DMS53 treated with DMSO at 0.1 percent for 48 hours (cell line): ENCODE measurements at regions not wholly inside any gene's neighbourhood (a gene's known extent, or its start where the extent isn't known, plus 50 kb on each side); places are given as distances from the start of the nearest gene placed in this dataset.
"Not testable (repeated sequence)": the region's sequence is repeated elsewhere in the genome, so short reads cannot be mapped to it uniquely, and the experiment has no call there.

Source experiments
- DNase-seq: peaks from one replicate; lab custom pipeline; 2025; ENCODE audit not compliant: unreplicated experiment; lab: John Stamatoyannopoulos, UW

DNA sequence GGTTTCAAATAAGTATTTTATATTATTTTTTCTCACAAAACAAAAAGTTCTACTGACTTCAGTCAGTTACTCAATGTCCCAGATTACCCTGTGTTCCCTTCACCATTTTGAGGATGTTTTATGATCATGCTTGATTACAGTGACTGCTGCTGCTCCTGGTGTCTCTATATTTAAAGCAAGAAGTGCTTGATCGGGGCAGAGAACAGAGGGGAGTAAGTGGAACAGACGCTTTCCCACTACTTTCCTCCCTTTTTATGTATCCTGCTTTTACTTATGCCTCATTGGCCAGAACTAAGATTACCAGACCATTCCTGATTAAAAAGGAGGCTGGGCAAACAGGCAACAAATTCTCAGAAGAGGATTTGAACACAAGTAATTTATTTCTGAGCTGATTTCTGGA, 612.1 kb downstream of the VGLL3 start:
- DNase-seq: no peak

DNA sequence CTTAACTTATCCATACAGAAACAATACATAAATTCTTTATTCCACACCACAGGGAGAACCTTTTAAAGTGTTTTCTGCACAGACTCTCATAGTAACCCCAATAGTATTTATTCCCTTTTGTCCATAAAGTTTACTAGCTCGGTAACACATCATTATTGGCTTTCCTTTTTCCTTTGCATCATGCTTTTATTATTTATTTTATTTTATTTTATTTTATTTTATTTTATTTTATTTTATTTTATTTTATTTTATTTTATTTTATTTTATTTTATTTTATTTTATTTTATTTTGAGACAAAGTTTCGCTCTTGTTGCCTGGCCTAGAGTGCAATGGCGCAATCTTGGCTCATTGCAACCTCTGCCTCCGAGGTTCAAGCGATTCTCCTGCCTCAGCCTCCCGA, 655.4 kb downstream of the VGLL3 start:
- DNase-seq: not testable (repeated sequence)

DNA sequence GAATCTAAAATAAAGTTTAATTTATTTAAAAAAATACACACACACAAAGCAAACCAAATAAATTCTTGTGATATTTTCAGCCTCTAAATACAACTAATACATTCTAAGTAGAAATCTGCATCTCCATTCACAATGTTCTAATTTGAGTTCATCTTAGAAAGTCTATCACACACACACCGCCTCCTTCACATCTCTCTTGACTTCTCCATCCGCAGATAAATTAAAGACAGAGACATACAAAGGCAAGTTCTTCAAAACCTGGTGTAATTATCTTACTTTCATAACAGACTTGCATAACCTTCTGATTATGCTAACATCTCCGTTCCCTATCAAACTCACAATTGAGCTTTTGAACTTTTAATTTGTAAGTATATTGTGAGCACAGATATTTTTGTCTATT, 657.3 kb downstream of the VGLL3 start:
- no peak for DNase-seq

DNA sequence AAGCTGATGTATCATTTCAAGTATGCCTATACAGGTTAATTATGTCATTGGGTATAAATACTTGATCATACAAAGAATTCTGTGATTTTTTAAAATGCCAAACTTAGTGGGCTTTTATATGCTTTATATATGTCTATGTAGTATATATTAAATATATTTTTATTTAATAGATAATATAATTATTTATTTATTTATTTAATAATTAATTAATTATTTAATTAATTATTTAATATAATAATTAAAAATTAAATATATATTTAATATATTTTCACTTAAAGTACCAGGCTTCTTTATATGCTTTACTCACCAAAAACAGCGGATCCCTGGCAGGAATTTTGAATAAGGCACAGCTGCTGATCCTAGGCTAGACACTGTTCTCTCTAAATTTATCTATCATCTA, 687.0 kb downstream of the VGLL3 start:
- no peak for DNase-seq

DNA sequence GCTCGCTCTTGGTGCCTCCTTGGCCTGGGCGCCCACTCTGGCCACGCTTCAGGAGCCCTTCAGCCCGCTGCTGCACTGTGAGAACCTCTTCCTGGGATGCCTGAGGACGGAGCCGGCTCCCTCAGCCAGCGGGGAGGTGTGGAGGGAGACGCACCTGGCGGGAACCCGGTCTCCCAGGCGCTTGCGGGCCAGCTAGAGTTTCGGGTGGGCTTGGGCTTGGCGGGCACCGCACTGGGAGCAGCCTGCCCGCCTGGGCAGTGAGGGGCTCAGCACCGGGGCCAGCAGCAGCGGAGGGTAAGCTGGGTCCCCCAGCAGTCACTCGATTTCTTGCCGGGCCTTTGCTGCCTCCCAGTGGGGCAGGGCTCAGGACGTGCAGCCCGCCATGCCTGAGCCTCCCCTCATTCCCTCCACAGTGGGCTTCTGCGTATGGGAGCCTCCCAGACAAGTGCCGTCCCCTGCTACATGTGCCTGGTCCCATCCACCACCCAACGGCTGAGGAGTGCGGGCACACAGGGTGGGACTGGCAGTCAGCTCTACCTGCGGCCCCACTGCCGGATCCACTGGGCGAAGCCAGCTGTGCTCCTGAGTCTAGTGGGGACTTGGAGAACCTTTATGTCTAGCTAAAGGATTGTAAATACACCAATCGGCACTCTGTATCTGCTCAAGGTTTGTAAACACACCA, 708.7 kb downstream of the VGLL3 start:
- no peak for DNase-seq

DNA sequence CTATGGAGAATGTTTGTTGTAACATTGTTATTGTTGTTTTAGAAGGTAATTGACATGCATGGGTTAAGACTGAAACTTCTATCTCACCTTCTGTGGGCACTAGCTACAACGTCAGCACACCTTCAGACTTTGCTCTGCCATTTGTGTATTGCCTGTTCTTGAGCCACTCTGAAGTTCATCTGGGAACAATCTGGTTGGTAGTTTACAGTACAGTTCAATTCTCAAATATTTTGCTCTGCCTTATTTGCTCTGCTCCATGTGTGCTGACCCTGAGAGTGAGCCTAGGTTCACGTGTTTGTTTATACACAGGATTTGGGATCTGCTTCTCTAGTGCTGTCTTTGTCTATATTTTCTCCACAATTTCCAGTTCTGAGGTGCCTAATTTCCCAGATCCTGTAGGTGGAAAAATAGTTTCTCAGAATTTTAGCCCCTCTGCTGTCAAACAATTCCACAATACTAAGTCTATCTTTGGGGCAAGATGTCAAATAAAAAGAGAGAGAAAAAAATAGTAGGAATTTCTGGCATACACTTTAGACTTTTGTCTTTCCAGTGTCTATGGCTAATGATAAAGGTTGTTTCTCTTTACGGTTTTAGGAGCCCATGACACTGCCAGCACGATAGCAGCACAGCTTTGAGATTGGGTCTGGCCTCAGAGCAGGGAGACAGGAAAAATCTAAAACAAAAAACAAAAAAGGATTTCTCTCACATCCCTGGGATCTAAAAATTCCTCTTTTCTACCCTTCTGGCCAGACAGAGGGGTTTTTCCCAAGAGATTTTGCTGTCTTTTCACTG, 721.4 kb downstream of the VGLL3 start:
- DNase-seq: no peak

DNA sequence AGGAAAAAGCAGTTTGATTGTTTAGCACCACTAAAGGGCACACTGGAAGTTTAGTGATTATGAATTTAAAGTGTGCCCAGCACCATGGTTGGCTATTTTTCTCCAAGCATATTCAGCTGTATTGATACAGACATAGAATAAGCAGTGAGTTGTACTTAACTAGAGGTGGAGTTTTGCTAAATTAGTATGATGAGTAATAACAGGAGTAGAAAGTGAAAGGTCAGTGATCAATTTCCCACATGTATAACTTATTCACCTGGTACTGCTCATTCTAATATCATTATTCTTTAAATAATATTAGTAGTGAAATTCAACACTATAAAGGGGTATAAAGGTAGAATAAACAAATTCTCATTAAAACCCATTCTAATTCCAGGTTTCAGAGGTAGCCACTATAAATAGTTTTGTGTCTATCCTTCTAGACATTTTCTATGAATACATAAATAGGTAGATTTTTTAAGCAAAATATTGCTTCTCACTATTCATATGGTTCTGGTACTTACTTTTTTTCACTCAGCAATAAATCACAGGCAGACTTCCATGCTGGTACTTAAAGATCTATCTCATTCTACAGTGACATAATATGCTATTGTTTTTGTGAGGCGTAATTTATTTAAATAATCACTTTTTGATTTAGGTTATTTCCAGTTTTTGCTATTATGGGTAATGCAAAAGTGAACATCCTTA, 732.9 kb downstream of the VGLL3 start:
- no peak for DNase-seq

DNA sequence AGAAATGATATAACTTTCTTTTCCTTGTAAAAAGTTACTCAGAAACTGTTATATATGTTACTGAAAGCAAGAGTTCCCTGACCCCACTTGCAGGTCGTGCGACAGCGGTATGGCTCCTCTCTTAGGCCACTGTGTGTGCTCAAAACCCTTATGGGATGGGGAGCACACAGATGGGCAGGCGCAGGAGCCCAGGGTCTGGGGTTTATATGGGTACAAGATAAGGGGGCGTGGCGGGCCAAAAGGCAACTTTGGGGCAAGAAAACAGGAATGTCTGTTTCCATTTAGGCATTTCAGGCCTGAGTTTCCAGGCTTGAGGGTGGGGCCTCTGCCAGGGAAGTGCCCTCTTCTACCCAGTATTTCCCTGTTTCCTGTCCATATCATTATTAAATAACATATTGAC, 736.5 kb downstream of the VGLL3 start:
- DNase-seq: no peak

DNA sequence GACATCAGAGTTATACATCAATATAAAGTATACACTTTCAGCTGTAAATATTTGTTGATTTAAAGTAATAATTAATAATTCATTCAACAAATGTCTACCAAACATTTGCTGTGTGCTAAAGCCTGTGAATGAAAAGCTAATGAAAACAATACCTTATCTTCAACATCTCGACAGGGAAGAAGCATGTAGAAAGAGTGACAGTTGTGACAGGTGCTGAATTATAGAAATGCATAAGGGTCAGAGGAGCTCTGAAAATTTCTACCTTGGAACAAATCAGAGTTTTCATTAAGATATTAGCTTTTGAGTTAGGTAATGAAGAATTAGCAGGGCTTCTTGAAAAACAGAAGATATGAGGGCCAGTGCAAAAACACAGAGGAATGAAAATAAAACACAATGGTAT, 739.2 kb downstream of the VGLL3 start:
- DNase-seq: no peak

DNA sequence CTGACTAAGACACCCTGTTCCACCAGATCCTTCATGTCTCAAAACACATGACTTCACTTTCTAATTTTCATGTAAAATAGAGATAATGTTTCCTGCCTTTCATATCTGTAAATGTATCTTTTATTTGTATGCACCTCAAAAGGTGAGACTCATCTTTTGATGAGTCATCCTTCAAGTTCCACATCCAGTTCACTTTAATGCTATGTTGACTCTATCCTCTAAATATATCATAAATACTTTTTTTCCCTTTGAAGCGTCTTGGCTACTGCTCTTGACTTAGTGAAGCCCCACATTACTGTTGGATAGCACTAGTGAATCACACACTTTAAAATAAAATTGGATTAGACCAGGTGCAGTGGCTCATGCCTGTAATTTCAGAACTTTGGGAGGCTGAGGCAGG, 741.1 kb downstream of the VGLL3 start:
- peak; percentile 23 for DNase-seq

DNA sequence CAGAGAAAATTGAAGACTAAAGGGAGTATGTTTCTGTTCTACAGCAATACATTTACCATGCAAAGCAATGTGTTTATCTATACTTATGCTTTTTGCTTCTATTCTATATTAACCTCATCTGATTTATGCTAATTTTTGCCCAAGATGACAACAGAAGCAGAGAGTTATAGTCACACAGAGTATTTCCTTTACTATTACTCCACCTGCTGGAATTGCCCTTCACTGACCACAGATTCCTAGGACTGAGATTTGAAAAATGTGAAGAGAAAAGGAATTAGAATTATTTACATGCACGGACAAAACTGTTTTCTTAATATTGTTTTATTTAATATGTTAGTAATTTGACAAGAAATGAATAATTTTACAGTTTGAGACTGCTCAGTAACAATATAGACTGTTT, 745.6 kb downstream of the VGLL3 start:
- no peak for DNase-seq

DNA sequence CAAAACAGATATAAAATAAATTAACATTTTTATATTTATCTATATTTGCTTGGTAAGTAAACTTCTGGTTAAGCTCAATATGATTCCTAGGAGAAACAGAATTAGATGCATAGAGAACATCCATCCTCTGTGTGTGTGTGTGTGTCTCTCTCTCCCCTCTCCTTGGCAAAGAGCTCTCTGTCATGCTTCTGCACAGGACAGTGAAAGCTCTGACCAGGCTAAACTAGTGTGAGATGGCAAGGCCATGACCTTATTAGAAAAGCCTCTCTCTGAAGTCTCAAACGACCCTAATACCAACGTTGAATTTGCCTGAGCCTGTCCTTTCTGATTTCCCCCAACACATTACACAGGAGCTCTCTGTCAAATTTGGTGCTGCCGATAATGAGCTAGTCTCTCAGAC, 746.0 kb downstream of the VGLL3 start:
- no peak for DNase-seq

DNA sequence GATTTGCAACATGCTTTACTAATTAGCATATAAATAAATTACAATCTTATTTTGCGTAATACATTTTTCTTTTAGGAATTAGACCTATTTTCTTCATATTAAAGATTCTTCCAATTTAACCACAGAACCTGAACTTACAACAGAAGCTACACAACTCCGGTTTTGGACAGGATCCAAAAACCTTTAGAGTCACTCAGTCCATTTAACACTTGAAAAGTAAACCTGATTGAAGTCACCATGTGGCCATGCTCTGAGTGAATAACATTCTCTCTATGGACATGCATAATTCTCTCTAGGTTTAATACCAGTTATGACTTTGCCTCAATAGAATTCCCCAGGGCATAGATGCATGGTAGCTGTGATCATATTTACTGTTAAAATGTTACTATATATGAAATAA, 751.0 kb downstream of the VGLL3 start:
- no peak for DNase-seq

DNA sequence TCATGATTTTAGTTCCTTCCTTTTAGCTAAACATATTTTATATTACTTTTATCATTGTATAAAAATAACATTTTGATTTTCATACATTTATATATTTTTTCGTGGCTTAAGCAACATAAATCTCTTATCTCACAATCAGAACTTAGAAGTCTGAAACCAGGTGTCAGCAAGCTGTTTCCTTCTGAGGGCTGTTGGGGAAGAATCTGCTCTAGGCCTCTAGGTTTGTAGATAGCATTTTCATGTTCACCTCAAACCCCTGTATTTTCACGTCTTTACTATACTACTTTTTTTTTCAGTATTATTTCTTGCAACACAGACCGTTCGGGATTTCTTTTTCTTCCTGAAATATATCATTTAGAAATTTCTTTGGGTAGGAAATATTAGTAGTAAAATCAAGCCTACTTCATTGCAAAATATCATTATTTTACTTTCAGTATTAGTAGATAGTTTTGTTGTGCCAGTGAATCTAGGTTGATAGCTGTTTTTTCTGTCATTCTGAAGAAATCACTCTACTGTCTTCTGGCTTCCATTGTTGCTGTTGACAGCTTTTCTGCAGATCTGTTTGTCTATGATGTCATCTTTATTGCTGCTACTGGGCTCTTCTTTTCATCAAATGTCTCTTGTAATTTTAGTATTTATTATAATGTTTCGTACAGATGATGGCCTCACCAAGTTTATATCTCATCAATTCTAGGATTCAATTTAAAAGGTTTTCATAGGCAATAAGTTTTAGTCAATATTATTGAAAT, 756.3 kb downstream of the VGLL3 start:
- DNase-seq: no peak

DNA sequence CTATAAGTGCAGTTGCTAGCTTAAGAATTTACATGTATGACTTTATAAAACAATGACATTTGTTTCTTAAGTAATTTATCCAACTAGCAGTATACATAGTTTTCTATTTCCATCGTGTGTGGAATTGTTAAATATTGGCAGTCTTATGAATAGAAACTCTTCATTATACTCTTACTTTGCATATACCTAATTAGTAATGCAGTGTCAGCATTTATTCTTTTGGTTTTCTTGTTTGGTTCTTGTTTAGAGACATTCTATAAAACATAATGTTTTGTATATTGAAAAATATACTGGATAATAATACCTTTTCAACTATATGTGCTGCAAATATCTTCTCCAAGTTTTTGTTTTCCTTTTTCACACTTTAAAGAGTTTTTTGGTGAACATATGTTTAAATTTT, 760.2 kb downstream of the VGLL3 start:
- DNase-seq: no peak

DNA sequence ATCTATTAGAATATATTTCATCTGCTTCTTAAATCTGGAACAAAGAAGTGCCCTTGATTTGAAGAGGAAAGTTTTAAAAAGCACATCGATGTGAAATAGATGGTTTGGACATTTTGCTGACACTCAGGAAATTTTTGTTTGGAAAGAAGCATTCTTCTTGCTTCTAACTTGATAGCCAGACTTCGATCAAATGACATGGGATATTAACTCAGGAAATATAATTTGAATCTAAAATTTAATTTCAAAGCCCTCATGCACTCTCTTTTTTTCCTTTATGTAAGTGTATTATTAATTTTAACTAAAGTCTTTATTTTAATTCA, 761.2 kb downstream of the VGLL3 start:
- DNase-seq: no peak

DNA sequence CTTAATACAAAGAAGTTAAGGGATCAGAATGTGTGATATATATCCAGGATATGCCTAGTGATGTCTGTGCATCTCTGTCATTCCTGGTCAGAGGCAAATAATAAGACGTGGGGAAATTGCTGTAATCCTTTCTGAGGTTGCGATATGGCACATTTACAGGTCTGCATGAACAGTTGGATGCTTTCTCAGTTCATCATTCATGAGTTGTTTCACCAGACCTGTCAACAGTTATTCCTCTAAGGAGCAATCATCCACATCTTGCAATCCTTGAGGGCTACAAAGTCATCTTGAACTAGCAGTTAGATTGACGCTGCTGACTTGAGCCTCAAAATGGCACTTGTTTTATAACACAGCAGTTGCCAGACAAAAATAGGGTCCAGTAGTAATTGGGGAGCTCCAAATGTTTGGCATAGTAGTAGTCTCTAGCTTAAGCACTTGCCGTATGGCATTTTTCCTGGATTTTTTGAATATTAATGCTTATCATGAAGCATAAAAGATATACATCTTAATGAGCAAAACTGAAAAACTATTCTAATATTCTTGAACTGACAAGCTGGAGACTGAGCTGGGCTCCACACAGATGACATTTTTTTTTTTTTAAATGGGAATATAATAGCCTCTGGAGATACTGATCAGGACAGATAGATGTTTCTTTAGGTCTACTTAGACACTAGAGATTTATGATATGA, 761.7 kb downstream of the VGLL3 start:
- DNase-seq: no peak

DNA sequence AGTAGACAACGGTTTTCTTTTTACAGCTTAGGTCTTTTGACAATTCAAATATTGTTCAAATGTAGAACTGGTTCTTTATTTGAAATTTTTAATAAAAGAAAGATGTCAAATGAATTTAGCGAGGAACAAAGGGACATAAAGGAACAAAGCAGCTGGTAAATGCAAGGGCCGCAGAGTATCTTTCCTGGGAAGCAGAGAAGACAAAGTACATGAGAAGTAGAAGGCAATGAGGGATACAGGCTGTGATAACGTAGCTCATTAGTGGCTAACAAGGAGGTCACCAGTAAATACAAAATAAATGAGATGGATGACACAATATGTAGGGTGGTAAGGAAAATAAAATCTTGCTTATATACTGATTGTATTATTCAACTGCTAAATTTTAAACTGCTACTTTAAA, 762.8 kb downstream of the VGLL3 start:
- DNase-seq: no peak

DNA sequence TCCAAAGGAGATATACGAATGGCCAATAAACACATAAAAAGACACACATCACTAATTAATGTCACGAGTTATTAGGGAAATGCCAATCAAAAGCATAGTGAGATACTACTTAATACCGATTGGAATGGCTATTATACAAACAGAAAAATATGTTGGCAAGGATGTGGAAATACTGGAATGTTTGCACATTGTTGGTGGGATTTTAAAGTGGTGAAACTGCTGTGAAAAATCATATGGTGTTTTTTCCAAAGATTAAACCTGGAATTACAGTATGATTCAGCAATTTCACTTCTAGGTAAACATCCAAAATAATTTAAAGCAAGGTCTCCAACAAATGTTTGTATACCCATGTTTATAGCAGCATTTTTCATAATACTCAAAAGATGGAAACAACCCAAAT, 765.5 kb downstream of the VGLL3 start:
- DNase-seq: no peak

DNA sequence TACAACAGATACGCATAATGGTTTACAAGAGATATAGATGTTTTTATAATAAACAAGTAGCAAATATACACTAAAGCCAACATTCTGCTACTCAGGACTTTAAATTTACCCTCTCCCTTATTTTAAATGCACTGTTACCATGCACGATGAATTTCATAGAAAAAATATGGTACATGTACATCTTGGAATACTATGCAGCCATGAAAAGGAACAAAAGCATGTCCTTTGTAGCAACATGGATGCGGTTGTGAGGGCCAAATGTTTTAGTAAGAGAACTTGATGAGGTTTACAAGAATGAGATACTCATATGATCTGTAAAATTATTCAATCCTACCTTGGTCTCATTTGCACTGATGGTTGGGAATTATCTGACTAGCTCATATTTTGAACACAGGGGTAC, 769.3 kb downstream of the VGLL3 start:
- no peak for DNase-seq

DNA sequence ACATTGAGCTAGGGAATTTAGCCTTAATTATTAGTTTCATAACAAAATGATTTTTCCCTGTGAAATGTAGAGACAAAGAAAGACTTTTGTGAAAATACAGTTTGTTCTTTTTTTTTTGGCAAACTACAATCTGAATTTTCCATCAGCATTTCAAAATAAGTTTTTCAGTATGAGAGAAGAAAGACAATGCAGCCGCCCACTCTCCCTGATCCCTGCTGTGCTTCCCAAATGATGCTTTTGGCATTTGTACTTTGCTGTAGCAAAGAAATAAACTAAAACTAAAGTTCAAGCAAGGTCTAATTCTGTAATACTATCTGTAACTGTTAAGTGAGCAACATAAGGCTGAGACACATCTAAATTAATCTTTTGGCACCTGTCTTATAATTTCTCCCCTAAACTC, 782.2 kb downstream of the VGLL3 start:
- no peak for DNase-seq
